AG04450 (cell line): ENCODE measurements at regions not wholly inside any gene's neighbourhood (a gene's known extent, or its start where the extent isn't known, plus 50 kb on each side); places are given as distances from the start of the nearest gene placed in this dataset.
"Not testable (repeated sequence)": the region's sequence is repeated elsewhere in the genome, so short reads cannot be mapped to it uniquely, and the experiment has no call there.

ENCODE experiments used
- CTCF ChIA-PET: fragments of 300-600, 350-600 bp; formaldehyde crosslinking; extraction: SDS; loops from one replicate; lab custom pipeline; 2022; ENCODE audit warnings: antibody characterized with exemption, inconsistent platforms; lab: Charles Lee
- POLR2A ChIA-PET: fragments of 350-600 bp; formaldehyde crosslinking; extraction: SDS; loops from one replicate; lab custom pipeline; 2021; ENCODE audit warnings: antibody characterized with exemption, inconsistent platforms; lab: Yijun Ruan, JAX
- DNase-seq: peaks from one replicate; pipeline ENCODE4 v3.0.0-alpha.2; 2011; ENCODE audit warnings: low read depth, low spot score
- H3K27ac ChIP-seq: one replicate; pipeline ENCODE4 v1.5.1; 2012; ENCODE audit warnings: low read depth, low read length, control low read depth
- H3K27me3 ChIP-seq: one replicate; pipeline ENCODE4 v1.6.0; 2012; ENCODE audit warnings: low read length; ENCODE audit not compliant: control insufficient read depth, insufficient read depth
- H3K4me3 ChIP-seq: 2 replicates; pipeline ENCODE4 v1.5.1; 2011; ENCODE audit warnings: mild to moderate bottlenecking, low read depth, low read length, control low read depth
- H3K9me3 ChIP-seq: 2 replicates; pipeline ENCODE4 v1.5.1; 2012; ENCODE audit warnings: low read length; ENCODE audit not compliant: control insufficient read depth, insufficient read depth
- TF ChIP-seq, protein P1 (sequence below): IDR thresholded peaks from 2 replicates; pipeline ENCODE4 v1.5.1; 2011; ENCODE audit warnings: low read depth, low read length, control low read depth, inconsistent platforms

DNA sequence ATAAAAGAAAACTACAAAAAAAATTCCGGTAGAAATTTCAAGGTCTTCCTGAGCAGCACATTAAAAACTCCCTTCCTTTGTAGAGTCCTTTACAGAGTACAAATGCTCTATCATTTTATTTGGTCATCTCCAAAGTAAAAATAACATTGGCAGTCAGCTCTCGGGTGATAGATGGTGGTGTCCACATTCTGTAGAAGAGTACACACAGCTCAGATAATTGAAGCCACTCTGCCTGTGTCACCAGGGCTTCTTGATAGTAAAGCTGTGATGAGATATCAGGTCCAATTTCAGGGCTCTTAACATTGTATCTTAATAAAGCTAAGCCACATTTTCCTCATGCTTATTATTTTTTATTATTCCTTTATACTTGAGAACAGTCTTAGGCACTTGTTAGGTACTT is 371.6 kb downstream of the TAFA4 start:
- H3K9me3 ChIP-seq, result no peaks in the 10 kb centered on the region
- DNase-seq, result no peak
- no peaks in the 10 kb centered on the region for H3K27me3 ChIP-seq
- TF ChIP-seq, protein P1, sequence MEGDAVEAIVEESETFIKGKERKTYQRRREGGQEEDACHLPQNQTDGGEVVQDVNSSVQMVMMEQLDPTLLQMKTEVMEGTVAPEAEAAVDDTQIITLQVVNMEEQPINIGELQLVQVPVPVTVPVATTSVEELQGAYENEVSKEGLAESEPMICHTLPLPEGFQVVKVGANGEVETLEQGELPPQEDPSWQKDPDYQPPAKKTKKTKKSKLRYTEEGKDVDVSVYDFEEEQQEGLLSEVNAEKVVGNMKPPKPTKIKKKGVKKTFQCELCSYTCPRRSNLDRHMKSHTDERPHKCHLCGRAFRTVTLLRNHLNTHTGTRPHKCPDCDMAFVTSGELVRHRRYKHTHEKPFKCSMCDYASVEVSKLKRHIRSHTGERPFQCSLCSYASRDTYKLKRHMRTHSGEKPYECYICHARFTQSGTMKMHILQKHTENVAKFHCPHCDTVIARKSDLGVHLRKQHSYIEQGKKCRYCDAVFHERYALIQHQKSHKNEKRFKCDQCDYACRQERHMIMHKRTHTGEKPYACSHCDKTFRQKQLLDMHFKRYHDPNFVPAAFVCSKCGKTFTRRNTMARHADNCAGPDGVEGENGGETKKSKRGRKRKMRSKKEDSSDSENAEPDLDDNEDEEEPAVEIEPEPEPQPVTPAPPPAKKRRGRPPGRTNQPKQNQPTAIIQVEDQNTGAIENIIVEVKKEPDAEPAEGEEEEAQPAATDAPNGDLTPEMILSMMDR, result no peak
- CTCF ChIA-PET, result no interaction called here
- POLR2A ChIA-PET, result no interaction called here
- H3K27ac ChIP-seq, result no peak overlapping the region
- H3K4me3 ChIP-seq, result no peak overlapping the region

DNA sequence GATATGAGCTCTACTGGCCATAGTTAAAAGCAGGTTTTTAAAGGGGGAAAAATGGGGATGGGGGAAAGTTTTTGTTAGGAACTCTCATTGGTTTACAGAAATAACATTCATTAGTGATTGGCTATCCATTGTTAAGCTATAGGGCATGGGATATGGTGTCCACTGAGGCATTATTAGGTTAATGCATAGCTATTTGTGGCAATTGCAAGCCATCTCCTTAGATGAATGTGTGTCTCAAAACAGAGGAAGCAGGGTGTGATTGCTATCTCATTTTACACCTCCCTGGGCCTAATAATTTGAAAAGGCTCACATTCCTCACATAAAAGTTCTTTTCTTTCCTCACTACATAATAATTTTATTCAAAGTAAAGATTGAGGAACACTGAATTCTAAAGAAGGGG is 396.6 kb downstream of the TAFA4 start:
- DNase-seq, result no peak
- POLR2A ChIA-PET, result no interaction called here
- no peaks in the 10 kb centered on the region for H3K27me3 ChIP-seq
- H3K9me3 ChIP-seq, result no peaks in the 10 kb centered on the region
- CTCF ChIA-PET, result no interaction called here
- TF ChIP-seq, protein P1, result no peak
- no peak overlapping the region for H3K27ac ChIP-seq
- no peak overlapping the region for H3K4me3 ChIP-seq

DNA sequence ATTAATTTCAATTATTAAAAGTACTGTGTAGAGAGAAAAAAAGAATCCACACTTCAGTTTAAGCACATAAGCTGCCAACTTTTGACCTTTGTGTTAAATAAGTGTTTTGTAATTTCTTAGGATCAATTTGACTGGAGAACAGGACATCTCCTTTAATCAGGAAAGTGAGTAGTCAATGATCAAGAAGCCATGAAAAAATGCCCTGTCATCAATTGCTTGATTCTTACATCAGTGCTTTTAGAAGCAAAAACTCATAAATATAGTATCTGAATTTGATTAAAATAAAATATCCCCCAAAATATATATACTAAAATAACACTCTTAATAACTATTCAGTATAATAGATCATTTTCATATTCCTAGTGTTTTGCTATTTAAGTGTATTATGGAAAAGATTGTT is 409.0 kb downstream of the TAFA4 start:
- Histone ChIP-seq H3K27ac (no peak overlapping the region), H3K9me3 (no peaks in the 10 kb centered on the region), H3K4me3 (no peak overlapping the region), H3K27me3 (no peaks in the 10 kb centered on the region)
- TF ChIP-seq, protein P1, result no peak
- ChIA-PET CTCF (no interaction called here), POLR2A (no interaction called here)
- DNase-seq, result no peak

DNA sequence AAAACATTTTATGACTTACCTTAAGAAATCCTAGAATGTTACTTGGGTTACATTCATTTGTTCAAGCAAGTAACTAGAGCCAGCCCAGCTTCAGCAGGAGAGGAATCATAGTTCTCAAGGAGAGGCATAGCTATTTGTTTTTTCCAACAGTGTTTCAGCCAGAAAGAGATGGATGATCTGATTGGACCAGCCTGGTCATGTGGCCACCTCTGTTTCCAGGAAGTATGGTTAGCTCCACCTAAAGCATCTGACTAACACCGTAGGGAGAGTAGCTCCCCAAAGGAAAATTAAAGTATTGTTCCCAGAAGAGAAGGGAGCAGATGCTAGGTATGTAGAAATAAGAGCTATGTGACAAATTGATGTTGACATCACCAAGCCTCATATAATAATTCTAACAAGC is 417.1 kb downstream of the TAFA4 start:
- H3K4me3 ChIP-seq, result no peak overlapping the region
- no peaks in the 10 kb centered on the region for H3K9me3 ChIP-seq
- TF ChIP-seq, protein P1, result no peak
- H3K27ac ChIP-seq, result no peak overlapping the region
- DNase-seq, result no peak
- ChIA-PET POLR2A (no interaction called here), CTCF (no interaction called here)
- H3K27me3 ChIP-seq, result no peaks in the 10 kb centered on the region

DNA sequence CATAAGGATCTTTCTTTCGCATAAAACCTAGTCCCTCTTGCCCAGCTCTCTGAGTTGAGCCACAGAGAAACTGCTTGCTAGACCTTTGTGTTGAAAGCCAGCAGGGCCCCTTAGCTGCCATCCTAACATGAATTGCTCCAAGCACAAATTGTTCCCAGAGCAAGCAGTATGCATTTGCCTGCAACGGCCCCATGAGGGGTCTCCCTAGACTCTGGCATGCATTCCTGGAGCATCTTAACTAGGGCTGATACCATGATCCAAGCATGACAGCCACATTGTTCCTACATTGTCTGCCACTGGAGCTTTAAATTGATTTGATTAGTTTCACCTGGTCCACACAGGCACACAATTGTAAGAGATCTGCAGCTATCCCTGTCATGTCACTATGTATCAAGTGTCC is 428.1 kb downstream of the TAFA4 start:
- H3K27me3 ChIP-seq, result no peaks in the 10 kb centered on the region
- TF ChIP-seq, protein P1, result no peak
- no peaks in the 10 kb centered on the region for H3K9me3 ChIP-seq
- H3K4me3 ChIP-seq, result no peak overlapping the region
- POLR2A ChIA-PET, result no interaction called here
- CTCF ChIA-PET, result no interaction called here
- no peak for DNase-seq
- no peak overlapping the region for H3K27ac ChIP-seq

DNA sequence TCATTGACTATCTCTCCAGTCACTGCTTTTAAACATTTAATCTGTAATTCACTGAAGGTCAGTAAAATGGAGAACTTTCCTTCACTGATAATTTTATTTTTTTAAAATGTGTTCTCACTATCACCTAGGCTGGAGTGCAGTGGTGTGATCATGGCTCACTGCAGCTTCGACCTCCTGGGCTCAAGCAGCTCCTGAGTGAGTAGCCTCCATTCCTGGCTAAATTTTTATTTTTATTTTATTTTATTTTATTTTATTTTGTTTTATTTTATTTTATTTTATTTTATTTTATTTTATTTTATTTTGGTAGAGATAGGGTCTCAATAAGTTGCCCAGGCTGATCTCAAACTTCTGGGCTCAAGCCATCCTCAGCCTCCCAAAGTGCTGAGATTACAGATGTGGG is 446.5 kb downstream of the TAFA4 start:
- POLR2A ChIA-PET, H3K27ac ChIP-seq, H3K4me3 ChIP-seq, H3K9me3 ChIP-seq, CTCF ChIA-PET, H3K27me3 ChIP-seq, DNase-seq: not testable (repeated sequence)
